OCI-LY3 (cell line): ENCODE measurements at regions not wholly inside any gene's neighbourhood (a gene's known extent, or its start where the extent isn't known, plus 50 kb on each side); places are given as distances from the start of the nearest gene placed in this dataset.

Experiments used
- H2AFZ ChIP-seq: fragments of 200-600, 300-600 bp; shearing (Covaris generic); 2 replicates; pipeline ENCODE4 v1.6.0; 2014; ENCODE audit warnings: antibody characterized with exemption, low read depth, low read length
- H3K27ac ChIP-seq: fragments of 200-600, 300-600 bp; sonication (generic); 2 replicates; pipeline ENCODE4 v1.5.1; 2014; ENCODE audit warnings: mild to moderate bottlenecking, low read length, moderate library complexity, mixed read lengths
- H3K27me3 ChIP-seq: fragments of 200-600, 300-600 bp; sonication (generic); 2 replicates; pipeline ENCODE4 v1.6.1; 2014; ENCODE audit warnings: low read depth, low read length, mixed read lengths
- H3K36me3 ChIP-seq: fragments of 200-600, 300-600 bp; sonication (generic); replicated peaks from 2 replicates; pipeline ENCODE3; 2014; ENCODE audit warnings: low read depth, low read length, mixed read lengths
- H3K4me1 ChIP-seq: fragments of 300-600, 200-600 bp; sonication (generic); 2 replicates; pipeline ENCODE4 v1.6.1; 2014; ENCODE audit warnings: low read length, mixed read lengths
- H3K4me2 ChIP-seq: fragments of 200-600, 300-600 bp; sonication (generic); 2 replicates; pipeline ENCODE4 v1.6.1; 2014; ENCODE audit warnings: low read length, mixed read lengths
- H3K4me3 ChIP-seq: fragments of 300-600, 200-600 bp; sonication (generic); 2 replicates; pipeline ENCODE4 v1.5.1; 2014; ENCODE audit warnings: antibody characterized with exemption, mild to moderate bottlenecking, low read length, moderate library complexity
- H3K79me2 ChIP-seq: fragments of 300-600, 200-600 bp; shearing (Covaris generic); 2 replicates; pipeline ENCODE4 v1.6.1; 2014; ENCODE audit warnings: mild to moderate bottlenecking, low read length, mixed read lengths
- H3K9ac ChIP-seq: fragments of 300-600, 200-600 bp; shearing (Covaris generic); 2 replicates; pipeline ENCODE4 v1.6.0; 2014; ENCODE audit warnings: mild to moderate bottlenecking, low read length, moderate library complexity
- H3K9me3 ChIP-seq: fragments of 200-600, 300-600 bp; shearing (Covaris generic); 2 replicates; pipeline ENCODE4 v1.6.1; 2014; ENCODE audit warnings: low read length, mixed read lengths; ENCODE audit not compliant: insufficient read depth
- H4K20me1 ChIP-seq: fragments of 200-600, 300-600 bp; sonication (generic); 2 replicates; pipeline ENCODE4 v1.6.1; 2016; ENCODE audit warnings: low read length, mixed read lengths; ENCODE audit not compliant: insufficient read depth
- EZH2phosphoT487 ChIP-seq: fragments of 200-600 bp; shearing (Covaris generic); IDR thresholded peaks from 2 replicates; pipeline ENCODE4 v1.6.1; 2018; ENCODE audit warnings: antibody characterized with exemption, mixed run types, low read depth
- TF ChIP-seq, protein P1 (sequence below): fragments of 200-600, 300-600 bp; sonication (generic); IDR thresholded peaks from 2 replicates; pipeline ENCODE4 v1.5.1; 2014; ENCODE audit warnings: antibody characterized with exemption, low read length, low read depth

DNA sequence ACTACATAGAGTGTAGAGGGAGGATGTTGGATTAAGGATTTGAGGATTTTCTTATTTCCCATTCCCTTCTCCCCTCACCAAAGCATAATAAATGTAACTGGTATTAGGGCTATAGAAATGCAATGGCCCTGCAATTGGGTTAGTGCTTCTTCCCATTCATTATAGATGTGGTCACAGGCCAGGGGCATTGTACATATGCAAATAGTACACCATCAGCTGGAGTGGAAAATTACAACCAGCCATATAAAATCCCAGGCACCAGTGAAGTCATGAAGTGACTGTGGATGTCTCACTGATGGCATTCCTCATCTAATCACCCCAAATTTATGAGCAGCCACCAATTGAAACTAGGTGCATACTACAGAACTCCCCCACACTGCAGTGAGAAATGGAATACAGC, 105.9 kb downstream of the PLK2 start:
- H3K79me2 ChIP-seq: no peaks in the 10 kb centered on the region
- no peak overlapping the region for H3K4me3 ChIP-seq
- no peak for TF ChIP-seq EZH2phosphoT487
- TF ChIP-seq, protein P1, sequence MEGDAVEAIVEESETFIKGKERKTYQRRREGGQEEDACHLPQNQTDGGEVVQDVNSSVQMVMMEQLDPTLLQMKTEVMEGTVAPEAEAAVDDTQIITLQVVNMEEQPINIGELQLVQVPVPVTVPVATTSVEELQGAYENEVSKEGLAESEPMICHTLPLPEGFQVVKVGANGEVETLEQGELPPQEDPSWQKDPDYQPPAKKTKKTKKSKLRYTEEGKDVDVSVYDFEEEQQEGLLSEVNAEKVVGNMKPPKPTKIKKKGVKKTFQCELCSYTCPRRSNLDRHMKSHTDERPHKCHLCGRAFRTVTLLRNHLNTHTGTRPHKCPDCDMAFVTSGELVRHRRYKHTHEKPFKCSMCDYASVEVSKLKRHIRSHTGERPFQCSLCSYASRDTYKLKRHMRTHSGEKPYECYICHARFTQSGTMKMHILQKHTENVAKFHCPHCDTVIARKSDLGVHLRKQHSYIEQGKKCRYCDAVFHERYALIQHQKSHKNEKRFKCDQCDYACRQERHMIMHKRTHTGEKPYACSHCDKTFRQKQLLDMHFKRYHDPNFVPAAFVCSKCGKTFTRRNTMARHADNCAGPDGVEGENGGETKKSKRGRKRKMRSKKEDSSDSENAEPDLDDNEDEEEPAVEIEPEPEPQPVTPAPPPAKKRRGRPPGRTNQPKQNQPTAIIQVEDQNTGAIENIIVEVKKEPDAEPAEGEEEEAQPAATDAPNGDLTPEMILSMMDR: no peak
- H2AFZ ChIP-seq: no peak overlapping the region
- H4K20me1 ChIP-seq: no peaks in the 10 kb centered on the region
- H3K9me3 ChIP-seq: no peaks in the 10 kb centered on the region
- no peak overlapping the region for H3K4me2 ChIP-seq
- H3K9ac ChIP-seq: no peak overlapping the region
- no peak overlapping the region for H3K27ac ChIP-seq
- H3K36me3 ChIP-seq: no peaks in the 10 kb centered on the region
- no peaks in the 10 kb centered on the region for H3K27me3 ChIP-seq
- no peaks in the 10 kb centered on the region for H3K4me1 ChIP-seq

DNA sequence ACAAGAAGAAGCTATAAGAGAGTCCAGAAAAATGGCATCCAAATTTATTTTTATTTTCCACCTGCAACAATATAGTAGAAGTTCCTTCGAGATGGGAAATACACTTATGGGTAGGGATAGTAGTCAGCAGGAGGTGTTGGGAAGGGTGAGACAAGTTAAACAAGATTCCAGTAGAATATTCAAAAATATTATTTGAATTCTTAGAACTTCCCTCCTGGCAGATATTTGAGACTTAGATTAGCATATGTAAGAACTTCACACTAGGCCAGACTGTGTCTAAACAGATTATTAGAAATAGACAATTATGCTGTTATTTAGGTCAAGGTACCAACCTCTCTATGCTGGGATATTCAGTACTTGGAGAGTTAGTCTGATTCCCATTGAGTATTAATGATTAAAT, 108.7 kb downstream of the PLK2 start:
- H2AFZ ChIP-seq: no peak overlapping the region
- no peak overlapping the region for H3K27ac ChIP-seq
- no peak overlapping the region for H3K9ac ChIP-seq
- H3K36me3 ChIP-seq: no peaks in the 10 kb centered on the region
- H4K20me1 ChIP-seq: no peaks in the 10 kb centered on the region
- no peak overlapping the region for H3K4me2 ChIP-seq
- H3K79me2 ChIP-seq: no peaks in the 10 kb centered on the region
- no peaks in the 10 kb centered on the region for H3K9me3 ChIP-seq
- H3K4me1 ChIP-seq: no peaks in the 10 kb centered on the region
- TF ChIP-seq, protein P1: no peak
- TF ChIP-seq EZH2phosphoT487: no peak
- H3K27me3 ChIP-seq: no peaks in the 10 kb centered on the region
- H3K4me3 ChIP-seq: no peak overlapping the region

- Histone ChIP-seq H3K36me3 (no peaks in the 10 kb centered on the region), H3K4me3 (no peak overlapping the region), H4K20me1 (no peaks in the 10 kb centered on the region), H2AFZ (no peak overlapping the region), H3K4me1 (no peaks in the 10 kb centered on the region), H3K79me2 (no peaks in the 10 kb centered on the region), H3K27ac (no peak overlapping the region), H3K9me3 (no peaks in the 10 kb centered on the region), H3K27me3 (no peaks in the 10 kb centered on the region), H3K9ac (no peak overlapping the region), H3K4me2 (no peak overlapping the region)
- no peak for TF ChIP-seq EZH2phosphoT487
- TF ChIP-seq, protein P1: no peak
These were observed 110.7 kb downstream of the PLK2 start for GRCh38 chr5:58348996-58349728.

- Histone ChIP-seq H3K27ac (no peak overlapping the region), H3K9ac (no peak overlapping the region), H3K4me1 (no peaks in the 10 kb centered on the region), H3K9me3 (no peaks in the 10 kb centered on the region), H3K4me3 (no peak overlapping the region), H3K27me3 (no peaks in the 10 kb centered on the region), H2AFZ (no peak overlapping the region), H3K79me2 (no peaks in the 10 kb centered on the region), H4K20me1 (no peaks in the 10 kb centered on the region), H3K4me2 (no peak overlapping the region), H3K36me3 (no peaks in the 10 kb centered on the region)
- no peak for TF ChIP-seq EZH2phosphoT487
- TF ChIP-seq, protein P1: no peak
These were observed 113.8 kb downstream of the PLK2 start for GRCh38 chr5:58346041-58346440.
